HEK293 (cell line): ENCODE measurements at regions not wholly inside any gene's neighbourhood (a gene's known extent, or its start where the extent isn't known, plus 50 kb on each side); places are given as distances from the start of the nearest gene placed in this dataset.

Experiments
- CTCF ChIA-PET: fragments of 350-600 bp; formaldehyde crosslinking; extraction: SDS; loops from one replicate; lab custom pipeline; 2021; ENCODE audit warnings: antibody characterized with exemption; lab: Yijun Ruan, JAX
- POLR2A ChIA-PET: fragments of 300-600 bp; formaldehyde crosslinking; extraction: SDS; loops from one replicate; lab custom pipeline; 2020; ENCODE audit warnings: antibody characterized with exemption, inconsistent platforms; lab: Yijun Ruan, JAX
- H3K27ac ChIP-seq: fragments of 200-500 bp; sonication (Bioruptor generic); 2 replicates; pipeline ENCODE4 v1.5.1; 2014; ENCODE audit warnings: low read depth, low read length, control low read depth, inconsistent platforms; ENCODE audit errors: extremely low read depth
- H3K36me3 ChIP-seq, 2 experiments: fragments of 200-500 bp in 1 of 2; sonication (Bioruptor generic) in 1 of 2; 1 replicate in 1 of 2; 2 replicates in 1 of 2; pipeline ENCODE4 v1.5.1; 2014 to 2017; ENCODE audit warnings: inconsistent platforms in 2 of 2, low read length in 2 of 2; ENCODE audit not compliant: control insufficient read depth in 2 of 2, insufficient read depth in 1 of 2
- H3K4me1 ChIP-seq: fragments of 200-500 bp; sonication (Bioruptor generic); 2 replicates; pipeline ENCODE4 v1.5.1; 2014; ENCODE audit warnings: mild to moderate bottlenecking, low read length, inconsistent platforms; ENCODE audit not compliant: control insufficient read depth, insufficient read depth
- H3K4me3 ChIP-seq: 2 replicates; pipeline ENCODE4 v1.5.1; 2011; ENCODE audit warnings: low read depth, mild to moderate bottlenecking, control low read depth, low read length, moderate library complexity
- H3K9me3 ChIP-seq: fragments of 200-500 bp; sonication (Bioruptor generic); 2 replicates; pipeline ENCODE4 v1.5.1; 2014; ENCODE audit warnings: low read depth, low read length, inconsistent platforms; ENCODE audit not compliant: control insufficient read depth, insufficient read depth
- BCL11A ChIP-seq: fragments of 450-650 bp; formaldehyde crosslinking; IDR thresholded peaks from 2 replicates; pipeline ENCODE4 v1.5.1; 2016; ENCODE audit warnings: low read depth, missing biosample characterization, missing genetic modification characterization
- EGR2 ChIP-seq: fragments of 450-650 bp; formaldehyde crosslinking; IDR thresholded peaks from 2 replicates; pipeline ENCODE4 v1.5.1; 2016; ENCODE audit warnings: low read depth, missing biosample characterization, missing genetic modification characterization
- MZF1 ChIP-seq: fragments of 450-650 bp; formaldehyde crosslinking; IDR thresholded peaks from 2 replicates; pipeline ENCODE4 v1.5.1; 2017; ENCODE audit warnings: missing biosample characterization, missing genetic modification characterization, borderline replicate concordance
- SCRT1 ChIP-seq: fragments of 450-650 bp; formaldehyde crosslinking; IDR thresholded peaks from 2 replicates; pipeline ENCODE4 v1.5.1; 2016; ENCODE audit warnings: missing biosample characterization, missing genetic modification characterization, borderline replicate concordance
- ZEB2 ChIP-seq: fragments of 450-650 bp; formaldehyde crosslinking; IDR thresholded peaks from 2 replicates; pipeline ENCODE4 v1.5.1; 2016; ENCODE audit warnings: missing biosample characterization, missing genetic modification characterization
- ZNF10 ChIP-seq: fragments of 450-650 bp; formaldehyde crosslinking; IDR thresholded peaks from 2 replicates; pipeline ENCODE4 v1.5.1; 2017; ENCODE audit warnings: missing biosample characterization, missing genetic modification characterization
- ZNF114 ChIP-seq: fragments of 450-650 bp; formaldehyde crosslinking; IDR thresholded peaks from 2 replicates; pipeline ENCODE4 v1.5.0; 2017; ENCODE audit warnings: missing biosample characterization, missing genetic modification characterization
- ZNF202 ChIP-seq: fragments of 450-650 bp; formaldehyde crosslinking; IDR thresholded peaks from 2 replicates; pipeline ENCODE4 v1.5.1; 2016; ENCODE audit warnings: missing biosample characterization, missing genetic modification characterization, borderline replicate concordance
- ZNF248 ChIP-seq: fragments of 450-650 bp; formaldehyde crosslinking; IDR thresholded peaks from 2 replicates; pipeline ENCODE4 v1.5.1; 2017; ENCODE audit warnings: missing biosample characterization, missing genetic modification characterization
- ZNF544 ChIP-seq: fragments of 450-650 bp; formaldehyde crosslinking; IDR thresholded peaks from 2 replicates; pipeline ENCODE4 v1.5.0; 2017; ENCODE audit warnings: missing biosample characterization, missing genetic modification characterization
- ZNF623 ChIP-seq: fragments of 450-650 bp; formaldehyde crosslinking; IDR thresholded peaks from 2 replicates; pipeline ENCODE4 v1.5.1; 2016; ENCODE audit warnings: missing biosample characterization, missing genetic modification characterization
- ZNF768 ChIP-seq: fragments of 450-650 bp; formaldehyde crosslinking; IDR thresholded peaks from 2 replicates; pipeline ENCODE4 v1.5.1; 2018; ENCODE audit warnings: missing biosample characterization, mild to moderate bottlenecking, missing genetic modification characterization
- ZNF777 ChIP-seq: fragments of 450-650 bp; formaldehyde crosslinking; IDR thresholded peaks from 2 replicates; pipeline ENCODE4 v1.5.1; 2017; ENCODE audit warnings: missing biosample characterization, missing genetic modification characterization, borderline replicate concordance
- ZNF791 ChIP-seq: fragments of 450-650 bp; formaldehyde crosslinking; IDR thresholded peaks from 2 replicates; pipeline ENCODE4 v1.5.1; 2016; ENCODE audit warnings: missing biosample characterization, missing genetic modification characterization
- TF ChIP-seq, protein P1 (sequence below): fragments of 450-650 bp; formaldehyde crosslinking; IDR thresholded peaks from 2 replicates; pipeline ENCODE4 v1.5.1; 2016; ENCODE audit warnings: missing biosample characterization, missing genetic modification characterization
- TF ChIP-seq, protein P2 (sequence below): fragments of 450-650 bp; formaldehyde crosslinking; IDR thresholded peaks from 2 replicates; pipeline ENCODE4 v1.5.1; 2017; ENCODE audit warnings: missing biosample characterization, missing genetic modification characterization
- TF ChIP-seq, protein P3 (sequence below): fragments of 450-650 bp; formaldehyde crosslinking; IDR thresholded peaks from 2 replicates; pipeline ENCODE4 v1.5.1; 2016; ENCODE audit warnings: missing biosample characterization, missing genetic modification characterization
- TF ChIP-seq, protein P4 (sequence below): fragments of 450-650 bp; formaldehyde crosslinking; IDR thresholded peaks from 2 replicates; pipeline ENCODE4 v1.5.0; 2017; ENCODE audit warnings: missing biosample characterization, missing genetic modification characterization, borderline replicate concordance
- TF ChIP-seq, protein P5 (sequence below): fragments of 450-650 bp; formaldehyde crosslinking; IDR thresholded peaks from 2 replicates; pipeline ENCODE4 v1.5.1; 2016; ENCODE audit warnings: missing biosample characterization, missing genetic modification characterization

DNA sequence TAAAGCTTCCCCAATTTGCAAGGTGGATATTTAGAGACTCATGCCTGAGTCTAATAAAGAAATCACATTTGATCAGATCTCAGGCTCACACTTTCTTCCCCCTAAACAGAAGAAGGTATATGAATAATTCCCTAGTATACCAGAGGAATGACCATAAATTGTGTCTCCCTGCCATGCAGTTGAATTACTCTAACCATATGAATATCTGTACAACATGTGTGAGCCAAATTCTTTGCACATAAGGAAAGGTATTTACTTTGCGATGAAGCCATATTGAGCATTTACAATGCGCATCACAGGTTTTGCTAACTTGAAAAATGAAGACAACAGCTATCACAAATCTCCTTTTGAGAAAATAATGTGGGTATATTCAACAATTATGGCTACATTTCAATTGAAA lies 479.4 kb downstream of the NR2F1-AS1 start:
- CTCF ChIA-PET = no interaction called here

DNA sequence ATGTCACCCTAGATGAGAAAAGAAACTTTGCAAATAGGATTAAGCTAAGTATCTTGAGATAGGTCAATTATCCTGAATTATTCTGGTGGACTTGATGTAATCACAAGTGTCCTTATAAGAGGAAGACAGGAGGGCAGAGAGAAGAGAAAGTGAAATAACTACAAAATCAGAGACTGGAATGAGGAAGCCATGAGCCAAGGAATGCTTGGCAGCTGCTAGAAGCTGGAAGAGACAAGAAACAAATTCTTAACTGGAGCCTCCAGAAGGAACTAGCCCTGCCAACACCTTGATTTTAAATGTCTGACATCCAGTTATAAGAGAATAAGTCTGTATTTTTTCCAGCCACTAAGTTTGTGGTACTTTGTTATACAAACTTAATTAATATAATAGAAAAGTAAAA lies 480.0 kb downstream of the NR2F1-AS1 start:
- CTCF ChIA-PET = no interaction called here
- H3K27ac ChIP-seq = no peak overlapping the region
- TF ChIP-seq ZNF768 (tag by site-specific recombination) = no peak
- TF ChIP-seq, protein P1, sequence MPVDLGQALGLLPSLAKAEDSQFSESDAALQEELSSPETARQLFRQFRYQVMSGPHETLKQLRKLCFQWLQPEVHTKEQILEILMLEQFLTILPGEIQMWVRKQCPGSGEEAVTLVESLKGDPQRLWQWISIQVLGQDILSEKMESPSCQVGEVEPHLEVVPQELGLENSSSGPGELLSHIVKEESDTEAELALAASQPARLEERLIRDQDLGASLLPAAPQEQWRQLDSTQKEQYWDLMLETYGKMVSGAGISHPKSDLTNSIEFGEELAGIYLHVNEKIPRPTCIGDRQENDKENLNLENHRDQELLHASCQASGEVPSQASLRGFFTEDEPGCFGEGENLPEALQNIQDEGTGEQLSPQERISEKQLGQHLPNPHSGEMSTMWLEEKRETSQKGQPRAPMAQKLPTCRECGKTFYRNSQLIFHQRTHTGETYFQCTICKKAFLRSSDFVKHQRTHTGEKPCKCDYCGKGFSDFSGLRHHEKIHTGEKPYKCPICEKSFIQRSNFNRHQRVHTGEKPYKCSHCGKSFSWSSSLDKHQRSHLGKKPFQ = no peak
- no peak for TF ChIP-seq ZNF791 (tag by site-specific recombination)
- TF ChIP-seq ZNF623 = no peak
- no peak for TF ChIP-seq ZEB2 (tag by site-specific recombination)
- TF ChIP-seq ZNF10 (tag by site-specific recombination) = no peak
- TF ChIP-seq, protein P2, sequence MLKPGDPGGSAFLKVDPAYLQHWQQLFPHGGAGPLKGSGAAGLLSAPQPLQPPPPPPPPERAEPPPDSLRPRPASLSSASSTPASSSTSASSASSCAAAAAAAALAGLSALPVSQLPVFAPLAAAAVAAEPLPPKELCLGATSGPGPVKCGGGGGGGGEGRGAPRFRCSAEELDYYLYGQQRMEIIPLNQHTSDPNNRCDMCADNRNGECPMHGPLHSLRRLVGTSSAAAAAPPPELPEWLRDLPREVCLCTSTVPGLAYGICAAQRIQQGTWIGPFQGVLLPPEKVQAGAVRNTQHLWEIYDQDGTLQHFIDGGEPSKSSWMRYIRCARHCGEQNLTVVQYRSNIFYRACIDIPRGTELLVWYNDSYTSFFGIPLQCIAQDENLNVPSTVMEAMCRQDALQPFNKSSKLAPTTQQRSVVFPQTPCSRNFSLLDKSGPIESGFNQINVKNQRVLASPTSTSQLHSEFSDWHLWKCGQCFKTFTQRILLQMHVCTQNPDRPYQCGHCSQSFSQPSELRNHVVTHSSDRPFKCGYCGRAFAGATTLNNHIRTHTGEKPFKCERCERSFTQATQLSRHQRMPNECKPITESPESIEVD = no peak
- TF ChIP-seq SCRT1 (tag by site-specific recombination) = no peak
- TF ChIP-seq, protein P3, sequence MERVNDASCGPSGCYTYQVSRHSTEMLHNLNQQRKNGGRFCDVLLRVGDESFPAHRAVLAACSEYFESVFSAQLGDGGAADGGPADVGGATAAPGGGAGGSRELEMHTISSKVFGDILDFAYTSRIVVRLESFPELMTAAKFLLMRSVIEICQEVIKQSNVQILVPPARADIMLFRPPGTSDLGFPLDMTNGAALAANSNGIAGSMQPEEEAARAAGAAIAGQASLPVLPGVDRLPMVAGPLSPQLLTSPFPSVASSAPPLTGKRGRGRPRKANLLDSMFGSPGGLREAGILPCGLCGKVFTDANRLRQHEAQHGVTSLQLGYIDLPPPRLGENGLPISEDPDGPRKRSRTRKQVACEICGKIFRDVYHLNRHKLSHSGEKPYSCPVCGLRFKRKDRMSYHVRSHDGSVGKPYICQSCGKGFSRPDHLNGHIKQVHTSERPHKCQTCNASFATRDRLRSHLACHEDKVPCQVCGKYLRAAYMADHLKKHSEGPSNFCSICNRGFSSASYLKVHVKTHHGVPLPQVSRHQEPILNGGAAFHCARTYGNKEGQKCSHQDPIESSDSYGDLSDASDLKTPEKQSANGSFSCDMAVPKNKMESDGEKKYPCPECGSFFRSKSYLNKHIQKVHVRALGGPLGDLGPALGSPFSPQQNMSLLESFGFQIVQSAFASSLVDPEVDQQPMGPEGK (tag by site-specific recombination) = no peak
- TF ChIP-seq ZNF777 (tag by site-specific recombination) = no peak
- TF ChIP-seq BCL11A (tag by site-specific recombination) = no peak
- TF ChIP-seq ZNF248 = no peak
- TF ChIP-seq, protein P4, sequence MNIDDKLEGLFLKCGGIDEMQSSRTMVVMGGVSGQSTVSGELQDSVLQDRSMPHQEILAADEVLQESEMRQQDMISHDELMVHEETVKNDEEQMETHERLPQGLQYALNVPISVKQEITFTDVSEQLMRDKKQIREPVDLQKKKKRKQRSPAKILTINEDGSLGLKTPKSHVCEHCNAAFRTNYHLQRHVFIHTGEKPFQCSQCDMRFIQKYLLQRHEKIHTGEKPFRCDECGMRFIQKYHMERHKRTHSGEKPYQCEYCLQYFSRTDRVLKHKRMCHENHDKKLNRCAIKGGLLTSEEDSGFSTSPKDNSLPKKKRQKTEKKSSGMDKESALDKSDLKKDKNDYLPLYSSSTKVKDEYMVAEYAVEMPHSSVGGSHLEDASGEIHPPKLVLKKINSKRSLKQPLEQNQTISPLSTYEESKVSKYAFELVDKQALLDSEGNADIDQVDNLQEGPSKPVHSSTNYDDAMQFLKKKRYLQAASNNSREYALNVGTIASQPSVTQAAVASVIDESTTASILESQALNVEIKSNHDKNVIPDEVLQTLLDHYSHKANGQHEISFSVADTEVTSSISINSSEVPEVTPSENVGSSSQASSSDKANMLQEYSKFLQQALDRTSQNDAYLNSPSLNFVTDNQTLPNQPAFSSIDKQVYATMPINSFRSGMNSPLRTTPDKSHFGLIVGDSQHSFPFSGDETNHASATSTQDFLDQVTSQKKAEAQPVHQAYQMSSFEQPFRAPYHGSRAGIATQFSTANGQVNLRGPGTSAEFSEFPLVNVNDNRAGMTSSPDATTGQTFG (tag by site-specific recombination) = no peak

More for the DNA sequence above, 479.4 kb downstream of the NR2F1-AS1 start:
- Histone ChIP-seq H3K27ac (no peak overlapping the region), H3K9me3 (no peaks in the 10 kb centered on the region), H3K4me3 (no peak overlapping the region), H3K36me3 (no peaks in the 10 kb centered on the region), H3K4me1 (no peaks in the 10 kb centered on the region; the same call in 1 of the 2 replicates)
- TF ChIP-seq MZF1 (no peak), ZNF202 (tag by site-specific recombination) (no peak), EGR2 (tag by site-specific recombination) (no peak), ZNF544 (tag by site-specific recombination) (no peak), ZNF114 (tag by site-specific recombination) (no peak)
- TF ChIP-seq, protein P5, sequence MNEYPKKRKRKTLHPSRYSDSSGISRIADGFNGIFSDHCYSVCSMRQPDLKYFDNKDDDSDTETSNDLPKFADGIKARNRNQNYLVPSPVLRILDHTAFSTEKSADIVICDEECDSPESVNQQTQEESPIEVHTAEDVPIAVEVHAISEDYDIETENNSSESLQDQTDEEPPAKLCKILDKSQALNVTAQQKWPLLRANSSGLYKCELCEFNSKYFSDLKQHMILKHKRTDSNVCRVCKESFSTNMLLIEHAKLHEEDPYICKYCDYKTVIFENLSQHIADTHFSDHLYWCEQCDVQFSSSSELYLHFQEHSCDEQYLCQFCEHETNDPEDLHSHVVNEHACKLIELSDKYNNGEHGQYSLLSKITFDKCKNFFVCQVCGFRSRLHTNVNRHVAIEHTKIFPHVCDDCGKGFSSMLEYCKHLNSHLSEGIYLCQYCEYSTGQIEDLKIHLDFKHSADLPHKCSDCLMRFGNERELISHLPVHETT (tag by site-specific recombination) = no peak
- POLR2A ChIA-PET = no interaction called here

More for the DNA sequence above, 480.0 kb downstream of the NR2F1-AS1 start:
- POLR2A ChIA-PET = no interaction called here
- H3K4me1 ChIP-seq = no peaks in the 10 kb centered on the region; the same call in 1 of the 2 replicates
- no peak overlapping the region for H3K4me3 ChIP-seq
- H3K9me3 ChIP-seq = no peaks in the 10 kb centered on the region
- no peaks in the 10 kb centered on the region for H3K36me3 ChIP-seq
